ENCODE measurements at regions not wholly inside any gene's neighbourhood (a gene's known extent, or its start where the extent isn't known, plus 50 kb on each side); places are given as distances from the start of the nearest gene placed in this dataset.

DNA sequence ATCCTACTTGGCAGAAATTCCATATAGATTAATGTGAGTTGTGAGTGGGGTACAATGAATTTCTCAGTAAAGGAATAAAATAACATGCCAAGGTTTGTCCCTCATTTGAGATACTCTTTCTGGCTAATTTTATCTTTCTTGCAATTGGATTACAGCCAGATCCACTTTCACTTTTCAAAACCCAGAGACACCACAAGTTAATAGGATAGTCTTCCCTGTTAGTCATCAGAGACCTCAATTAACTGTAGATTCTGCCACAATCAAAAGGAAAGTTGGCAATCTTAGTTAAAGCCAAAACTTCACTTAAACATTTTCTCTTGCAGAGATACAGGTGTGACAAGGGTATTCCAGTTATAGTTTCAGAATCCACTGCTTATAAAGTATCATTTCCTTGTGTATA, 91.4 kb upstream of the PHYHIPL start:
- TF ChIP-seq, protein P1, sequence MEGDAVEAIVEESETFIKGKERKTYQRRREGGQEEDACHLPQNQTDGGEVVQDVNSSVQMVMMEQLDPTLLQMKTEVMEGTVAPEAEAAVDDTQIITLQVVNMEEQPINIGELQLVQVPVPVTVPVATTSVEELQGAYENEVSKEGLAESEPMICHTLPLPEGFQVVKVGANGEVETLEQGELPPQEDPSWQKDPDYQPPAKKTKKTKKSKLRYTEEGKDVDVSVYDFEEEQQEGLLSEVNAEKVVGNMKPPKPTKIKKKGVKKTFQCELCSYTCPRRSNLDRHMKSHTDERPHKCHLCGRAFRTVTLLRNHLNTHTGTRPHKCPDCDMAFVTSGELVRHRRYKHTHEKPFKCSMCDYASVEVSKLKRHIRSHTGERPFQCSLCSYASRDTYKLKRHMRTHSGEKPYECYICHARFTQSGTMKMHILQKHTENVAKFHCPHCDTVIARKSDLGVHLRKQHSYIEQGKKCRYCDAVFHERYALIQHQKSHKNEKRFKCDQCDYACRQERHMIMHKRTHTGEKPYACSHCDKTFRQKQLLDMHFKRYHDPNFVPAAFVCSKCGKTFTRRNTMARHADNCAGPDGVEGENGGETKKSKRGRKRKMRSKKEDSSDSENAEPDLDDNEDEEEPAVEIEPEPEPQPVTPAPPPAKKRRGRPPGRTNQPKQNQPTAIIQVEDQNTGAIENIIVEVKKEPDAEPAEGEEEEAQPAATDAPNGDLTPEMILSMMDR (IDR thresholded peaks at IDR 0.05), result no peak
- DNase-seq (no peak), ATAC-seq (no peak)
- Mint-ChIP-seq H3K9me3 (peaks cover 2% of the 10 kb centered on the region), H3K36me3 (ENCODE audit: low read depth) (no peaks in the 10 kb centered on the region), H3K4me3 (no peak overlapping the region), H3K27ac (no peak overlapping the region), H3K27me3 (no peaks in the 10 kb centered on the region), H3K4me1 (ENCODE audit: low read depth) (no peaks in the 10 kb centered on the region)
- ChIA-PET POLR2A (no interaction called here), CTCF (no interaction called here)
- intact Hi-C loops (cut with micrococcal nuclease), result no loop called here

DNA sequence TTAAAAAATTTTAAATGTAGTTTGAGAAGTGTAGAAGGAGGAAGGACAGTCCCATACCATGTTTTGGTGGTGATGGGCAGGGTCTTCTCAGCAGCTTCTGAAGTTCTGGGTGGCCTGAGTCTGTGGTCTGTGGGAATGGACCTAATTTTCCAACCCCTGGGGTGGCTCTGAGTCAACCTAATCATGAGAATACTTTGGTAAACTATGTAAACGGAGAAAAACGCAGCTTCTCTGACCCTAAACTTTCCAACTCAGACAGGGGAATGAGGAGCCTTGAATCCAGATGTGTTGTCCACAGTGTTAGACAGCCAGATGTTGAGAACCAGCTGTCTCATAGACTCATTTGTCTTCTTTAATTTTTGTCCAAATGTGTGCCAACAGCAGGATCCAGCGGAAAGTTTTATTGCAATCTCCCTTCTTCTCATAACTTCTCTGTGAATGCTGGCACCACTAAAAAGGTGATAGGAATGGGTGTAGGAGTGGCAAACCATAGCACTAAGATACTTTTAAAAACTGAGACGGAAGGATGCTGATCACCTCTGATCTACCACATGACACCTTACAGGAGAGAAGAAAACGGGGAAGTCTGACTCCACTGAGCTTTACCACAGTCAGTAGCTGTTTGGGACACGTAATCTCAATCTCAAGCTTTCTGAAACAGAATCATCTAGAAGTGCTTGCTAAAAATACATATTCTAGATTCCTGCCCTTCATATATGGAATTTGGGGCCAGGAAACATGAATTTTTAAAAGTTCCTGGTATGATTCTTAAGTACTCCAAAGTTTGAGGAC, 90.5 kb upstream of the PHYHIPL start:
- DNase-seq (no peak), ATAC-seq (no peak)
- H3K4me1 Mint-ChIP-seq (ENCODE audit: low read depth), result no peaks in the 10 kb centered on the region
- ChIA-PET POLR2A (no interaction called here), CTCF (no interaction called here)
- H3K27ac Mint-ChIP-seq, result no peak overlapping the region
- TF ChIP-seq, protein P1 (IDR thresholded peaks at IDR 0.05), result no peak
- intact Hi-C loops (cut with micrococcal nuclease), result no loop called here
- H3K4me3 Mint-ChIP-seq, result no peak overlapping the region
- no peaks in the 10 kb centered on the region for H3K36me3 Mint-ChIP-seq (ENCODE audit: low read depth)
- H3K9me3 Mint-ChIP-seq, result peaks cover 2% of the 10 kb centered on the region
- H3K27me3 Mint-ChIP-seq, result no peaks in the 10 kb centered on the region

DNA sequence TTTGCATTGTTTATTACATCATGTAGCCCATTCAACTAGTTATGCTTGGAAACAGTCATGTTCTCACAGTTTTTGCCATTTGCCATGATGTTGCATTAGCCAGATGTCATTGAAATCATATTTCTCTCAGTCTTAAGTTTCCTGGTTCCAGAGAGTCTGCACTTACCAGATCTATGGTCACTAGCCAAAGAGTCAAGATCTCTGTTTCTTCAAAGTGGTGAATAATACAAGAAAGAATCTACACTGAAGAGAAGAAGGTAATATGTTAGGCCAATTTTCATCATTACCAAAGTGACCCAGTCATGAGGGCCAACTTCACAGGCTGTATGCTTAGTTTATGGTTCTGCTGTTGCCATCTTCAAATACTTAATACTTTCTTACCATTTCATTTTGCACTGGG, 89.0 kb upstream of the PHYHIPL start:
- intact Hi-C loops (cut with micrococcal nuclease), result no loop called here
- Mint-ChIP-seq H3K36me3 (ENCODE audit: low read depth) (no peaks in the 10 kb centered on the region), H3K4me3 (no peak overlapping the region)

DNA sequence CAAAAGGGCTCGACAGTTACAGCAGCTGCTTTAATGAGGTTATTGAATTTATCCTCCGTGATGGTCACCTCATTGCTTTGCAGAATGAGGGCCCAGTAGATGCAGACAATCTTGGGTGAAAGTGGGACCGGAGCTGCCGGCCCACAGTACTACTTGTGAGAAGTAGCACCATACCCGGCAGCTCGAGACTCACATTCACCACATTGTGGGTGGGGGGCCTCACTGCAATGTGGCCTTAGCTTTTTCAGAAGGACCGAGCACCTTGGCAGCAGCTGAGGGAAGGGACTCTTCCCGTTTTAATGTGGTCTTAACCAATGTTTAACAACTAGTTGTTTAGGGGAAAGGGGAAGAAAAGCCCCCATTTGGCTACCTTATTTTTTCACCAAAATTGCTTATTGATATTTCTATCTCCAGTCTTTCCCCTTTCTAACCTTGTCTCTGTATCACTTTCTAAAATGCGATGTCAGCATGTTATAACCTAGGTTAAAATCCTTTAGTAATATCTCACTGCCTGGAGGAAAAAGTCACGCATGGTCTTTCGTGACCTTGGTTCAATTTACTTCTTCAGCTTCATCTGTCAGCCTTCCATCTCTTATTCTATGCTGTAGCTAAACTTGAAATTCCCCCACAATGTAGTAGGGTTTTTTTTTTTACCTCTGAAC, 87.4 kb upstream of the PHYHIPL start:
- Mint-ChIP-seq H3K4me1 (ENCODE audit: low read depth) (no peaks in the 10 kb centered on the region), H3K27me3 (no peaks in the 10 kb centered on the region), H3K4me3 (no peak overlapping the region), H3K27ac (no peak overlapping the region), H3K36me3 (ENCODE audit: low read depth) (no peaks in the 10 kb centered on the region), H3K9me3 (peaks cover 2% of the 10 kb centered on the region)
- CTCF ChIA-PET, result no interaction called here
- DNase-seq (no peak), ATAC-seq (no peak)
- POLR2A ChIA-PET, result no interaction called here
- TF ChIP-seq, protein P1 (IDR thresholded peaks at IDR 0.05), result no peak
- intact Hi-C loops (cut with micrococcal nuclease), result no loop called here

More for the DNA sequence above, 89.0 kb upstream of the PHYHIPL start:
- peaks cover 2% of the 10 kb centered on the region for H3K9me3 Mint-ChIP-seq
- H3K27ac Mint-ChIP-seq, result no peak overlapping the region
- no peak for ATAC-seq
- no peaks in the 10 kb centered on the region for H3K4me1 Mint-ChIP-seq (ENCODE audit: low read depth)
- TF ChIP-seq, protein P1 (IDR thresholded peaks at IDR 0.05), result no peak
- no peaks in the 10 kb centered on the region for H3K27me3 Mint-ChIP-seq
- ChIA-PET POLR2A (no interaction called here), CTCF (no interaction called here)
- DNase-seq, result no peak

DNA sequence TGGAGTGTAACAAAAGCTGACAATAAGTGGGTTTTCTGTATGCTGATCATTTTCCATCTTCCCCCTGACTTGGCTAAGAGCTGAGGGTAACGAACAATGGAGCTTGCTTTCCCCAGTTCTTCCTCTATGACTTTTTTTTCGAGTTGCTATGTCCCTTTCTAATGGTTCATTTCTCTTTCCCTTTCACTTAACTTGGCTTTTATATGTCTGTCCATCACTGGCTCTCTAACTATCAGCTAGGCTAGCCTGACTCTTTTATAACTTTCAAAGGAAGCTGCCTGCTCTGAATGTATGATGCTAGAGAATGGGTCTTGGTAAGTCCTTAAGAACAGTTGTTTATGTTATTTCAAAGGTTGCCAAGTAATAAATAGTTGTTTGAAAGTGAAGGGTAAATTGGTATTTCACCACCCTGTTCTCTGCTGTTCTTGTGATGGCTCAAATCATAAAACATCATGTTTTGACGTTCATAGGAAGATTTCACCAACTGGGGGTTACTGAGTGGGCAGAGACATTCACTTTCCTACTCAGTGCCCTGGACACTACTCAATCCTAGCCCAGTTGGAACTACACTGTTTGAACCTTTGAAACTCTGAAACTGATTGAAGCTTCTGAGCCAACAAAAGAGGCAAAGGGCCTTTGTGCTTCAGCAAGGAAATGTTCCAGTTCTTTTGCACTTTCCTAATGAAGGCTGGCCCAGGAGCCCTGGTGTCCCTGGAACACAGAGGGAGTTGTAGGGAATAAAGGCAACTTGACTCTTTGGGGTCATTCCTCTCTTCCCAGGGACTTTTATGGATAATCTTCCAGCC, 85.4 kb upstream of the PHYHIPL start:
- H3K27ac Mint-ChIP-seq, result no peak overlapping the region
- peaks cover 4% of the 10 kb centered on the region for H3K9me3 Mint-ChIP-seq
- TF ChIP-seq, protein P1 (IDR thresholded peaks at IDR 0.05), result no peak
- no peak overlapping the region for H3K4me3 Mint-ChIP-seq
- intact Hi-C loops (cut with micrococcal nuclease), result no loop called here
- ChIA-PET CTCF (no interaction called here), POLR2A (no interaction called here)
- no peak for ATAC-seq
- DNase-seq, result no peak
- no peaks in the 10 kb centered on the region for H3K4me1 Mint-ChIP-seq (ENCODE audit: low read depth)
- H3K27me3 Mint-ChIP-seq, result no peaks in the 10 kb centered on the region
- no peaks in the 10 kb centered on the region for H3K36me3 Mint-ChIP-seq (ENCODE audit: low read depth)
